ENCODE measurements at regions not wholly inside any gene's neighbourhood (a gene's known extent, or its start where the extent isn't known, plus 50 kb on each side); places are given as distances from the start of the nearest gene placed in this dataset.

DNA sequence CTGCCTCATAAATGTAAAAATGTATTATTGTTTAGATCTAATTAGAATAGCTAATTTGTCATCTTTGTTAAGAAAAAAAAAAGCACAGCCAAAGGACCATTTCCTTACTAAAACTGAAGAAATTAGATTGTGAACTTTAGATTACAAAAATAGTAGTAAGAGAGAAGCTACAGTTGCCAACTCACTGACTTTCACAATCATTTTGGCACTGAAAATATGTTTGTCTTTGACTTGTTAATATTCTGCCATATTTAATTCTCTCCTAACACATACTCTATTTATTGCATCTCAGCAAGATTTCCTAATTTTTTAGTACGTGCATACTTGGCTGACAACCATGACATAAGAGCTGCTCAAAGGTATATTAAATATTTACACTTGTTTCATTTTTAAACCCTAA, 297.1 kb downstream of the TUSC1 start:
- TF ChIP-seq POLR2AphosphoS5 (IDR thresholded peaks at IDR 0.05; ENCODE audit: low read depth, low read length) (no peak), RCOR1 (IDR thresholded peaks at IDR 0.05; ENCODE audit: low read length) (no peak)
- TF ChIP-seq, protein P1, sequence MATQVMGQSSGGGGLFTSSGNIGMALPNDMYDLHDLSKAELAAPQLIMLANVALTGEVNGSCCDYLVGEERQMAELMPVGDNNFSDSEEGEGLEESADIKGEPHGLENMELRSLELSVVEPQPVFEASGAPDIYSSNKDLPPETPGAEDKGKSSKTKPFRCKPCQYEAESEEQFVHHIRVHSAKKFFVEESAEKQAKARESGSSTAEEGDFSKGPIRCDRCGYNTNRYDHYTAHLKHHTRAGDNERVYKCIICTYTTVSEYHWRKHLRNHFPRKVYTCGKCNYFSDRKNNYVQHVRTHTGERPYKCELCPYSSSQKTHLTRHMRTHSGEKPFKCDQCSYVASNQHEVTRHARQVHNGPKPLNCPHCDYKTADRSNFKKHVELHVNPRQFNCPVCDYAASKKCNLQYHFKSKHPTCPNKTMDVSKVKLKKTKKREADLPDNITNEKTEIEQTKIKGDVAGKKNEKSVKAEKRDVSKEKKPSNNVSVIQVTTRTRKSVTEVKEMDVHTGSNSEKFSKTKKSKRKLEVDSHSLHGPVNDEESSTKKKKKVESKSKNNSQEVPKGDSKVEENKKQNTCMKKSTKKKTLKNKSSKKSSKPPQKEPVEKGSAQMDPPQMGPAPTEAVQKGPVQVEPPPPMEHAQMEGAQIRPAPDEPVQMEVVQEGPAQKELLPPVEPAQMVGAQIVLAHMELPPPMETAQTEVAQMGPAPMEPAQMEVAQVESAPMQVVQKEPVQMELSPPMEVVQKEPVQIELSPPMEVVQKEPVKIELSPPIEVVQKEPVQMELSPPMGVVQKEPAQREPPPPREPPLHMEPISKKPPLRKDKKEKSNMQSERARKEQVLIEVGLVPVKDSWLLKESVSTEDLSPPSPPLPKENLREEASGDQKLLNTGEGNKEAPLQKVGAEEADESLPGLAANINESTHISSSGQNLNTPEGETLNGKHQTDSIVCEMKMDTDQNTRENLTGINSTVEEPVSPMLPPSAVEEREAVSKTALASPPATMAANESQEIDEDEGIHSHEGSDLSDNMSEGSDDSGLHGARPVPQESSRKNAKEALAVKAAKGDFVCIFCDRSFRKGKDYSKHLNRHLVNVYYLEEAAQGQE (IDR thresholded peaks at IDR 0.05; ENCODE audit: low read depth, low read length) = no peak
- TF ChIP-seq, protein P2, sequence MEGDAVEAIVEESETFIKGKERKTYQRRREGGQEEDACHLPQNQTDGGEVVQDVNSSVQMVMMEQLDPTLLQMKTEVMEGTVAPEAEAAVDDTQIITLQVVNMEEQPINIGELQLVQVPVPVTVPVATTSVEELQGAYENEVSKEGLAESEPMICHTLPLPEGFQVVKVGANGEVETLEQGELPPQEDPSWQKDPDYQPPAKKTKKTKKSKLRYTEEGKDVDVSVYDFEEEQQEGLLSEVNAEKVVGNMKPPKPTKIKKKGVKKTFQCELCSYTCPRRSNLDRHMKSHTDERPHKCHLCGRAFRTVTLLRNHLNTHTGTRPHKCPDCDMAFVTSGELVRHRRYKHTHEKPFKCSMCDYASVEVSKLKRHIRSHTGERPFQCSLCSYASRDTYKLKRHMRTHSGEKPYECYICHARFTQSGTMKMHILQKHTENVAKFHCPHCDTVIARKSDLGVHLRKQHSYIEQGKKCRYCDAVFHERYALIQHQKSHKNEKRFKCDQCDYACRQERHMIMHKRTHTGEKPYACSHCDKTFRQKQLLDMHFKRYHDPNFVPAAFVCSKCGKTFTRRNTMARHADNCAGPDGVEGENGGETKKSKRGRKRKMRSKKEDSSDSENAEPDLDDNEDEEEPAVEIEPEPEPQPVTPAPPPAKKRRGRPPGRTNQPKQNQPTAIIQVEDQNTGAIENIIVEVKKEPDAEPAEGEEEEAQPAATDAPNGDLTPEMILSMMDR (IDR thresholded peaks at IDR 0.05) = no peak
